ENCODE measurements at regions not wholly inside any gene's neighbourhood (a gene's known extent, or its start where the extent isn't known, plus 50 kb on each side); places are given as distances from the start of the nearest gene placed in this dataset.

DNA sequence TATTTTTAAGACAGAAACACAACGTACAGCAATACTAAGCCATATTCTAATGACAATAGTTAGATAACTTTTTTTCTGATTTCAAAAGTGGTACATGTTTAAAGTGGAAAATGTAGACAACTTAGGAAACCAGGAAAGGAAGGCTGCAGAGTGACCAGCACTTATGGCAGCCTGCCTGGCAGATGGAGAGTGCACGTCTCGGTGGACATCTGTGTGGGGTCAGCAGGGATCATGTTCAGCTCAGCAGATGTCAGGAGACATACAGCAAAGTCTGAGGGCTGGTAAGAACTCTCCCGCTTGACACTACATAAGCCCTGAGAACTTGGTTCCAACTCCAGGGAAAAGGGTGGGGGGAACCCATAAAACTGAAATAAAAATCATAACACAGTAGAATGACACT is 128.6 kb upstream of the ADPGK start:
- no peak for DNase-seq (ENCODE audit: low read depth)
- TF ChIP-seq, protein P1, sequence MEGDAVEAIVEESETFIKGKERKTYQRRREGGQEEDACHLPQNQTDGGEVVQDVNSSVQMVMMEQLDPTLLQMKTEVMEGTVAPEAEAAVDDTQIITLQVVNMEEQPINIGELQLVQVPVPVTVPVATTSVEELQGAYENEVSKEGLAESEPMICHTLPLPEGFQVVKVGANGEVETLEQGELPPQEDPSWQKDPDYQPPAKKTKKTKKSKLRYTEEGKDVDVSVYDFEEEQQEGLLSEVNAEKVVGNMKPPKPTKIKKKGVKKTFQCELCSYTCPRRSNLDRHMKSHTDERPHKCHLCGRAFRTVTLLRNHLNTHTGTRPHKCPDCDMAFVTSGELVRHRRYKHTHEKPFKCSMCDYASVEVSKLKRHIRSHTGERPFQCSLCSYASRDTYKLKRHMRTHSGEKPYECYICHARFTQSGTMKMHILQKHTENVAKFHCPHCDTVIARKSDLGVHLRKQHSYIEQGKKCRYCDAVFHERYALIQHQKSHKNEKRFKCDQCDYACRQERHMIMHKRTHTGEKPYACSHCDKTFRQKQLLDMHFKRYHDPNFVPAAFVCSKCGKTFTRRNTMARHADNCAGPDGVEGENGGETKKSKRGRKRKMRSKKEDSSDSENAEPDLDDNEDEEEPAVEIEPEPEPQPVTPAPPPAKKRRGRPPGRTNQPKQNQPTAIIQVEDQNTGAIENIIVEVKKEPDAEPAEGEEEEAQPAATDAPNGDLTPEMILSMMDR (IDR thresholded peaks at IDR 0.05; ENCODE audit: control insufficient read depth, insufficient read depth, low read depth, low read length, missing control alignments): no peak
- no peak overlapping the region for H3K4me3 ChIP-seq (ENCODE audit: control insufficient read depth, low read depth, low read length)

DNA sequence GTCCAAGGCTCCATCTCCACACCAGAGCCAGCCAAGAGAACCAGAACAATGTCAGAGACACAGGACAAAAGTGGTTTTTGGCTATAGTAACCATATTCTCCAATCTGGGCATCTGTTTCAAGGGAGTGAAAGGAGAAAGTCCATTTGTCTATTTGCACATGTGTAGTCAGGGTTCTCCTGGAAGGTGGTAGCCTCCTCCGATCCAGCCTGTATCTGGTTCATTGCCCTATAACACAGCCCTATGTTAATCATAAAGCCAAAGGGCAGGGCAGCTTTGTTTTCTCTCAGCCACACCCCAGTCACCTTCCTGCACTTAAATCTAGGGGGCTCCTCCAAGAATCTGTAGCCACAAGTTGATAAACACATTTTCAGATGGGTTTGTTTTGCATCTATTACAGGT is 128.1 kb upstream of the ADPGK start:
- no peak overlapping the region for H3K4me3 ChIP-seq (ENCODE audit: control insufficient read depth, low read depth, low read length)
- DNase-seq (ENCODE audit: low read depth): no peak
- TF ChIP-seq, protein P1 (IDR thresholded peaks at IDR 0.05; ENCODE audit: control insufficient read depth, insufficient read depth, low read depth, low read length, missing control alignments): no peak

- no peak overlapping the region for H3K4me3 ChIP-seq (ENCODE audit: control insufficient read depth, low read depth, low read length)
- TF ChIP-seq, protein P1 (IDR thresholded peaks at IDR 0.05; ENCODE audit: control insufficient read depth, insufficient read depth, low read depth, low read length, missing control alignments): no peak
- no peak for DNase-seq (ENCODE audit: low read depth)
Observed at GRCh38 chr15:72908713-72909112, 125.2 kb upstream of the ADPGK start.

- DNase-seq (ENCODE audit: low read depth): no peak
- H3K4me3 ChIP-seq (ENCODE audit: control insufficient read depth, low read depth, low read length): no peak overlapping the region
- TF ChIP-seq, protein P1 (IDR thresholded peaks at IDR 0.05; ENCODE audit: control insufficient read depth, insufficient read depth, low read depth, low read length, missing control alignments): no peak
Observed at GRCh38 chr15:72907733-72908132, 124.2 kb upstream of the ADPGK start.

DNA sequence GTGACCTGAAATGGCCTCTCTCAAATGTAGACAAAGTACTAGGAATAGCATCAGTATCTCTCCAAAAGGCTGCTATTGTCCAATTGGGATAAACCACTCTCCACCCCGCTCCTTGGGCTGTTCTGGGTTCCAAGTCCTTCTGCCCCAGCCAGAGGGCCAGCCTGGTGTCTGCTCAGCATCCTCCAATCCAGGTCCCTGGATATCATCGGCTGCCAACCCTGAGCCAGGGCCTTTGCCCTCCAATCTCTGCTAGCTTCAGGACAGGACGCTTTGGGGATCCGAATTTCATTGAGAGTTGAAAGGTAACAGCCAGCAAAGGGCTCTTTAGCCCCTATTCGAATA is 119.3 kb upstream of the ADPGK start:
- TF ChIP-seq, protein P1 (IDR thresholded peaks at IDR 0.05; ENCODE audit: control insufficient read depth, insufficient read depth, low read depth, low read length, missing control alignments): no peak

GRCh38 chr15:72902245-72902918 is 118.8 kb upstream of the ADPGK start:
- no peak overlapping the region for H3K4me3 ChIP-seq (ENCODE audit: control insufficient read depth, low read depth, low read length)
- DNase-seq (ENCODE audit: low read depth): peak; percentile 62
- TF ChIP-seq, protein P1 (IDR thresholded peaks at IDR 0.05; ENCODE audit: control insufficient read depth, insufficient read depth, low read depth, low read length, missing control alignments): no peak

More for the DNA sequence above, 119.3 kb upstream of the ADPGK start:
- H3K4me3 ChIP-seq (ENCODE audit: control insufficient read depth, low read depth, low read length): no peak overlapping the region
- no peak for DNase-seq (ENCODE audit: low read depth)
